ENCODE measurements at regions not wholly inside any gene's neighbourhood (a gene's known extent, or its start where the extent isn't known, plus 50 kb on each side); places are given as distances from the start of the nearest gene placed in this dataset.

- TF ChIP-seq, protein P1, sequence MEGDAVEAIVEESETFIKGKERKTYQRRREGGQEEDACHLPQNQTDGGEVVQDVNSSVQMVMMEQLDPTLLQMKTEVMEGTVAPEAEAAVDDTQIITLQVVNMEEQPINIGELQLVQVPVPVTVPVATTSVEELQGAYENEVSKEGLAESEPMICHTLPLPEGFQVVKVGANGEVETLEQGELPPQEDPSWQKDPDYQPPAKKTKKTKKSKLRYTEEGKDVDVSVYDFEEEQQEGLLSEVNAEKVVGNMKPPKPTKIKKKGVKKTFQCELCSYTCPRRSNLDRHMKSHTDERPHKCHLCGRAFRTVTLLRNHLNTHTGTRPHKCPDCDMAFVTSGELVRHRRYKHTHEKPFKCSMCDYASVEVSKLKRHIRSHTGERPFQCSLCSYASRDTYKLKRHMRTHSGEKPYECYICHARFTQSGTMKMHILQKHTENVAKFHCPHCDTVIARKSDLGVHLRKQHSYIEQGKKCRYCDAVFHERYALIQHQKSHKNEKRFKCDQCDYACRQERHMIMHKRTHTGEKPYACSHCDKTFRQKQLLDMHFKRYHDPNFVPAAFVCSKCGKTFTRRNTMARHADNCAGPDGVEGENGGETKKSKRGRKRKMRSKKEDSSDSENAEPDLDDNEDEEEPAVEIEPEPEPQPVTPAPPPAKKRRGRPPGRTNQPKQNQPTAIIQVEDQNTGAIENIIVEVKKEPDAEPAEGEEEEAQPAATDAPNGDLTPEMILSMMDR (IDR thresholded peaks at IDR 0.05; ENCODE audit: insufficient read depth, low read depth, low read length) = no peak
- TF ChIP-seq EZH2 (IDR thresholded peaks at IDR 0.05; ENCODE audit: insufficient read depth, low read length) = no peak
These were observed 183.5 kb upstream of the EDIL3 start for GRCh38 chr5:84568171-84568570.
